Skin of body (tissue), 1 donor: ENCODE measurements at regions not wholly inside any gene's neighbourhood (a gene's known extent, or its start where the extent isn't known, plus 50 kb on each side); places are given as distances from the start of the nearest gene placed in this dataset.
"Not testable (repeated sequence)": the region's sequence is repeated elsewhere in the genome, so short reads cannot be mapped to it uniquely, and the experiment has no call there.

Source experiments
- DNase-seq: peaks from one replicate; lab custom pipeline; 2025; lab: John Stamatoyannopoulos, UW

GRCh38 chr13:58985845-58986244 is 1177.9 kb downstream of the DIAPH3 start:
- DNase-seq: no peak

- no peak for DNase-seq
These were observed 1174.2 kb downstream of the DIAPH3 start for GRCh38 chr13:58989556-58989955.

GRCh38 chr13:58991826-58992477 is 1171.8 kb downstream of the DIAPH3 start:
- DNase-seq: no peak

GRCh38 chr13:58992478-58993042 is 1171.2 kb downstream of the DIAPH3 start:
- DNase-seq: no peak

- no peak for DNase-seq
These were observed 1169.7 kb downstream of the DIAPH3 start for GRCh38 chr13:58994077-58994476.

- DNase-seq: no peak
These were observed 1169.0 kb downstream of the DIAPH3 start for GRCh38 chr13:58994777-58995176.

- DNase-seq: no peak
These were observed 1165.0 kb downstream of the DIAPH3 start for GRCh38 chr13:58998716-58999115.

- DNase-seq: no peak
These were observed 1163.9 kb downstream of the DIAPH3 start for GRCh38 chr13:58999851-59000250.

GRCh38 chr13:59000770-59001169 is 1163.0 kb downstream of the DIAPH3 start:
- no peak for DNase-seq

GRCh38 chr13:59012731-59013130 is 1151.0 kb downstream of the DIAPH3 start:
- DNase-seq: no peak

- DNase-seq: no peak
These were observed 1147.5 kb downstream of the DIAPH3 start for GRCh38 chr13:59016250-59016649.

- no peak for DNase-seq
These were observed 1139.3 kb downstream of the DIAPH3 start for GRCh38 chr13:59024434-59024833.

GRCh38 chr13:59034198-59034597 is 1129.5 kb downstream of the DIAPH3 start:
- no peak for DNase-seq

- no peak for DNase-seq
These were observed 1124.9 kb downstream of the DIAPH3 start for GRCh38 chr13:59038824-59039223.

- no peak for DNase-seq
These were observed 1120.7 kb downstream of the DIAPH3 start for GRCh38 chr13:59043016-59043415.

- DNase-seq: no peak
These were observed 1116.2 kb downstream of the DIAPH3 start for GRCh38 chr13:59047546-59047945.

GRCh38 chr13:59061621-59062020 is 1102.1 kb downstream of the DIAPH3 start:
- DNase-seq: no peak

- DNase-seq: no peak
These were observed 1099.7 kb downstream of the DIAPH3 start for GRCh38 chr13:59064042-59064441.

- DNase-seq: not testable (repeated sequence)
These were observed 1087.3 kb downstream of the DIAPH3 start for GRCh38 chr13:59076386-59076785.

- no peak for DNase-seq
These were observed 1077.6 kb downstream of the DIAPH3 start for GRCh38 chr13:59086147-59086546.

- DNase-seq: no peak
These were observed 1075.0 kb downstream of the DIAPH3 start for GRCh38 chr13:59088716-59089115.

- no peak for DNase-seq
These were observed 1069.5 kb downstream of the DIAPH3 start for GRCh38 chr13:59094181-59094580.

GRCh38 chr13:59099182-59099974 is 1064.3 kb downstream of the DIAPH3 start:
- no peak for DNase-seq
